H1 (cell line): ENCODE measurements at regions not wholly inside any gene's neighbourhood (a gene's known extent, or its start where the extent isn't known, plus 50 kb on each side); places are given as distances from the start of the nearest gene placed in this dataset.

Experiments used
- CHD2 ChIP-seq: IDR thresholded peaks from 2 replicates; pipeline ENCODE4 v1.6.1; 2012; ENCODE audit warnings: low read length, improper control_type of control experiment
- EZH2 ChIP-seq: fragments of 200-600 bp; sonication (generic); IDR thresholded peaks from 2 replicates; pipeline ENCODE4 v1.7.1; 2012; ENCODE audit warnings: low read depth, mild to moderate bottlenecking, moderate library complexity, low read length, inconsistent platforms; ENCODE audit not compliant: severe bottlenecking
- GTF2F1 ChIP-seq: IDR thresholded peaks from 2 replicates; pipeline ENCODE4 v1.6.1; 2012; ENCODE audit warnings: low read depth, low read length, improper control_type of control experiment, borderline replicate concordance
- JUND ChIP-seq: IDR thresholded peaks from 2 replicates; pipeline ENCODE4 v1.6.1; 2011; ENCODE audit warnings: mild to moderate bottlenecking, improper control_type of control experiment, low read length
- KDM1A ChIP-seq: fragments of 200-600, 300-600 bp; sonication (generic); IDR thresholded peaks from 2 replicates; pipeline ENCODE4 v1.7.1; 2016; ENCODE audit warnings: mild to moderate bottlenecking, low read length, borderline replicate concordance
- PHF8 ChIP-seq: fragments of 200-600 bp; sonication (generic); conservative IDR thresholded peaks from 2 replicates; pipeline ENCODE4 v1.7.1; 2012; ENCODE audit warnings: low read depth, mild to moderate bottlenecking, inconsistent platforms, low read length, moderate library complexity
- SIRT6 ChIP-seq: IDR thresholded peaks from one replicate; pipeline ENCODE4 v1.7.1; 2012; ENCODE audit warnings: low read length, inconsistent platforms
- YY1 ChIP-seq: IDR thresholded peaks from 2 replicates; pipeline ENCODE4 v1.6.1; 2011; ENCODE audit warnings: low read depth, mild to moderate bottlenecking, low read length

DNA sequence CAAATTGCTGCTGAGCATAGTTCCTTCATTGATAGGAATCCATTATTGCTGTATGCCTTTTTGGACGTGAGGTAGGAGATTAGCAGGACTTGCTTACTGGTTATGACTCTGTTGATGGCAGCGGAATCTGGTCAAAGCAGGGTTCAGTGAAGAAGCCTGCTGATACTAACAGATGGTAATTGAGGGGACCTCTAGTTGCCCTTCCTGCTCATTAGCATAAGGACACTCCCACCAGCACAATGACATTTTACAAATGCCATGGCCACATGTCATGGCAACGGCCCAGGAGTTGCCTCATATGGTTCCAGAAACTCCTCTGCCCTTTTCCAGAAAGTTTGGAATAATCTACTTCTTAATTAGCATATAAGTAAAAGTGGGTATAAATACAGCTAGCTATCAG is 417.5 kb downstream of the CDC14C start (continued):
- no peak for TF ChIP-seq GTF2F1
- TF ChIP-seq YY1, result no peak
- TF ChIP-seq EZH2, result no peak
- no peak for TF ChIP-seq KDM1A
- no peak for TF ChIP-seq SIRT6
- no peak for TF ChIP-seq PHF8
- no peak for TF ChIP-seq JUND
- TF ChIP-seq CHD2, result no peak
- TF ChIP-seq, all 59 proteins: peak for 0
